Kidney (tissue), 13 donors: ENCODE measurements at regions not wholly inside any gene's neighbourhood (a gene's known extent, or its start where the extent isn't known, plus 50 kb on each side); places are given as distances from the start of the nearest gene placed in this dataset.
"Not testable (repeated sequence)": the region's sequence is repeated elsewhere in the genome, so short reads cannot be mapped to it uniquely, and the experiment has no call there.

ENCODE experiments used
- DNase-seq, 5 donors: peaks; one replicate each; pipeline ENCODE4 v3.0.0-alpha.2; 2013 to 2020
- FAIRE-seq: peaks from 2 replicates; lab custom pipeline; 2012; peaks lifted over from hg19 to GRCh38; lab: Jason Lieb, UNC
- H3K27ac ChIP-seq, 2 donors: one replicate each; pipeline ENCODE4 v1.7.0; 2013; ENCODE audit warnings: low read depth in 2 of 2, low read length in 2 of 2, inconsistent platforms in 1 of 2
- H3K27me3 ChIP-seq: one replicate; pipeline ENCODE4 v1.7.1; 2013; ENCODE audit warnings: low read length, inconsistent platforms; ENCODE audit not compliant: control insufficient read depth, insufficient read depth
- H3K36me3 ChIP-seq, 3 donors: one replicate each; pipeline versions ENCODE4 v1.7.0 to v1.7.1; 2013; ENCODE audit warnings: low read length in 3 of 3, control low read depth in 1 of 3, inconsistent platforms in 1 of 3; ENCODE audit not compliant: insufficient read depth in 3 of 3, control insufficient read depth in 2 of 3
- H3K4me1 ChIP-seq, 3 donors: one replicate each; pipeline versions ENCODE4 v1.7.0 to v1.7.1; 2013; ENCODE audit warnings: low read length in 3 of 3, inconsistent platforms in 1 of 3, low read depth in 1 of 3; ENCODE audit not compliant: control insufficient read depth in 2 of 3, insufficient read depth in 2 of 3
- H3K4me3 ChIP-seq, 3 donors: one replicate each; pipeline versions ENCODE4 v1.7.0 to v1.8.1; 2013; ENCODE audit warnings: low read length in 3 of 3, control low read depth in 1 of 3, inconsistent platforms in 1 of 3
- H3K9ac ChIP-seq, 3 donors: one replicate each; pipeline versions ENCODE4 v1.7.0 to v1.7.1; 2013; ENCODE audit warnings: low read length in 3 of 3, control low read depth in 1 of 3, inconsistent platforms in 1 of 3
- H3K9me3 ChIP-seq, 3 donors: one replicate each; pipeline versions ENCODE4 v1.7.0 to v1.7.1; 2013; ENCODE audit warnings: low read length in 3 of 3, control low read depth in 1 of 3, inconsistent platforms in 1 of 3; ENCODE audit not compliant: control insufficient read depth in 2 of 3, insufficient read depth in 1 of 3
- CTCF ChIP-seq: IDR thresholded peaks from 3 replicates; pipeline ENCODE4 v1.5.1; 2012; ENCODE audit warnings: mild to moderate bottlenecking, moderate library complexity, borderline replicate concordance; ENCODE audit not compliant: insufficient read depth; ENCODE audit errors: extremely low read depth
- intact Hi-C: fragments of 100-400 bp; cut with DNase I; formaldehyde crosslinking; loops from one replicate; pipeline ENCODE4 v1.11.1; 2022
- donor health status: control.
- donor health status: control.
- donor health status: control.
- donor health status: control.
- donor health status: control.
- donor health status: DM: yes; HTN: yes; CAD: no.
- donor health status: Normal renal cell carcinoma (clear cell type).

- Histone ChIP-seq H3K27me3 (no peaks in the 10 kb centered on the region), H3K36me3 (no peaks in the 10 kb centered on the region), H3K4me1 (no peaks in the 10 kb centered on the region), H3K4me3 (no peak overlapping the region), H3K27ac (no peak overlapping the region), H3K9me3 (no peaks in the 10 kb centered on the region), H3K9ac (no peak overlapping the region)
- intact Hi-C loops: no loop called here
- FAIRE-seq (no peak), DNase-seq (peak in 2 of 5 donors; percentile 17 to 32)
- no peak for TF ChIP-seq CTCF
Measured at GRCh38 chr19:28542394-28543243, 670.3 kb downstream of the UQCRFS1 start.

GRCh38 chr19:28541602-28542393 lies 671.2 kb downstream of the UQCRFS1 start:
- Histone ChIP-seq H3K9me3 (peaks cover 0 to 4% (median 3%) of the 10 kb centered on the region in 3 donors), H3K4me1 (no peaks in the 10 kb centered on the region), H3K36me3 (no peaks in the 10 kb centered on the region), H3K27me3 (no peaks in the 10 kb centered on the region), H3K9ac (no peak overlapping the region), H3K4me3 (no peak overlapping the region), H3K27ac (no peak overlapping the region)
- intact Hi-C loops: no loop called here
- no peak for DNase-seq
- TF ChIP-seq CTCF: no peak
- FAIRE-seq: no peak

- intact Hi-C loops: no loop called here
- H3K27me3 ChIP-seq: no peaks in the 10 kb centered on the region
- TF ChIP-seq CTCF: no peak
Measured at GRCh38 chr19:28541029-28541428, 671.9 kb downstream of the UQCRFS1 start.

GRCh38 chr19:28540385-28540784 lies 672.6 kb downstream of the UQCRFS1 start:
- intact Hi-C loops, H3K9ac ChIP-seq, H3K27ac ChIP-seq, H3K9me3 ChIP-seq, DNase-seq, H3K27me3 ChIP-seq, H3K4me3 ChIP-seq, FAIRE-seq, H3K36me3 ChIP-seq, H3K4me1 ChIP-seq: not testable (repeated sequence)

More at GRCh38 chr19:28541029-28541428, 671.9 kb downstream of the UQCRFS1 start:
- FAIRE-seq: no peak
- DNase-seq: no peak
- Histone ChIP-seq H3K36me3 (no peaks in the 10 kb centered on the region), H3K4me3 (no peak overlapping the region), H3K27ac (no peak overlapping the region), H3K9me3 (peaks cover 0 to 4% (median 3%) of the 10 kb centered on the region in 3 donors), H3K9ac (no peak overlapping the region), H3K4me1 (no peaks in the 10 kb centered on the region)
